Testis (tissue), 2 donors: ENCODE measurements at regions not wholly inside any gene's neighbourhood (a gene's known extent, or its start where the extent isn't known, plus 50 kb on each side); places are given as distances from the start of the nearest gene placed in this dataset.

Experiments used
- POLR2A ChIP-seq: fragments of 450-650 bp; IDR thresholded peaks from one replicate; pipeline ENCODE4 v1.6.1; 2017; ENCODE audit warnings: antibody characterized with exemption, mild to moderate bottlenecking, moderate library complexity
- TF ChIP-seq, protein P1 (sequence below), 3 experiments: fragments of 450-650 bp in 2 of 3; fragments of 200-600 bp in 1 of 3; sonication (generic) in 1 of 3; IDR thresholded peaks; one replicate each; pipeline ENCODE4 v1.5.1; 2016 to 2019; ENCODE audit warnings: antibody characterized with exemption in 3 of 3, mild to moderate bottlenecking in 2 of 3, moderate library complexity in 1 of 3

DNA sequence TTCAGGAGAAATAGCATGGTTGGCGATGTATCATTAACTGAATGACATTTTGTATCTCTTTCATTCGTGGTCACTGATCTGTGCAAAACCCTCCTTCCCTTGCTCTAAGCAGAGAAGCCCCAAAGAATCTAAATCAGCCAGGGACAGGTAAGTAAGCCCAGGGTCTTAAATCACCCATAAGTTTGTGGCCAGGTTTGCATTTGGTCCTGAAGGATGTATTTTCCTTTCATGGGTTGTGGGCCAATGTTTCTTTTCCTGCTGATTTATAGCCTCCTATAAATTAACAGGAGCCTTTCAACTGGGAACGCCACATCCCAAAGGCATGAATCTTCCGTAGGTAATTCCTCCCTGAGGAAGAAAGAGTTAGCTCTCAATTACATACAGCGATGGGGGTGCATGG lies 217.5 kb upstream of the TNC start:
- TF ChIP-seq, protein P1, sequence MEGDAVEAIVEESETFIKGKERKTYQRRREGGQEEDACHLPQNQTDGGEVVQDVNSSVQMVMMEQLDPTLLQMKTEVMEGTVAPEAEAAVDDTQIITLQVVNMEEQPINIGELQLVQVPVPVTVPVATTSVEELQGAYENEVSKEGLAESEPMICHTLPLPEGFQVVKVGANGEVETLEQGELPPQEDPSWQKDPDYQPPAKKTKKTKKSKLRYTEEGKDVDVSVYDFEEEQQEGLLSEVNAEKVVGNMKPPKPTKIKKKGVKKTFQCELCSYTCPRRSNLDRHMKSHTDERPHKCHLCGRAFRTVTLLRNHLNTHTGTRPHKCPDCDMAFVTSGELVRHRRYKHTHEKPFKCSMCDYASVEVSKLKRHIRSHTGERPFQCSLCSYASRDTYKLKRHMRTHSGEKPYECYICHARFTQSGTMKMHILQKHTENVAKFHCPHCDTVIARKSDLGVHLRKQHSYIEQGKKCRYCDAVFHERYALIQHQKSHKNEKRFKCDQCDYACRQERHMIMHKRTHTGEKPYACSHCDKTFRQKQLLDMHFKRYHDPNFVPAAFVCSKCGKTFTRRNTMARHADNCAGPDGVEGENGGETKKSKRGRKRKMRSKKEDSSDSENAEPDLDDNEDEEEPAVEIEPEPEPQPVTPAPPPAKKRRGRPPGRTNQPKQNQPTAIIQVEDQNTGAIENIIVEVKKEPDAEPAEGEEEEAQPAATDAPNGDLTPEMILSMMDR (IDR thresholded peaks at IDR 0.05): no peak
- no peak for TF ChIP-seq POLR2A
